Mesenchymal stem cell (in vitro differentiated cells and primary cell): ENCODE measurements at regions not wholly inside any gene's neighbourhood (a gene's known extent, or its start where the extent isn't known, plus 50 kb on each side); places are given as distances from the start of the nearest gene placed in this dataset.

Experiments used
- DNase-seq: peaks from one replicate; pipeline ENCODE4 v3.0.0-alpha.2; 2013
- H2AFZ ChIP-seq: one replicate; pipeline ENCODE4 v1.6.1; 2013; ENCODE audit warnings: low read depth, mild to moderate bottlenecking, control low read depth, inconsistent platforms, low read length, moderate library complexity
- H2AK5ac ChIP-seq: 2 replicates; pipeline ENCODE4 v1.6.1; 2013; ENCODE audit warnings: low read length, moderate library complexity, mild to moderate bottlenecking, inconsistent platforms; ENCODE audit not compliant: severe bottlenecking
- H2BK120ac ChIP-seq: one replicate; pipeline ENCODE4 v1.6.1; 2013; ENCODE audit warnings: low read depth, mild to moderate bottlenecking, inconsistent platforms, low read length, moderate library complexity
- H2BK12ac ChIP-seq, 2 experiments: one replicate each; pipeline ENCODE4 v1.6.1; 2013; ENCODE audit warnings: inconsistent platforms in 2 of 2, low read length in 2 of 2, mild to moderate bottlenecking in 2 of 2, moderate library complexity in 2 of 2, control low read depth in 1 of 2
- H2BK15ac ChIP-seq: one replicate; pipeline ENCODE4 v1.6.1; 2013; ENCODE audit warnings: mild to moderate bottlenecking, low read depth, inconsistent platforms; ENCODE audit not compliant: poor library complexity, severe bottlenecking
- H2BK5ac ChIP-seq: 2 replicates; pipeline ENCODE4 v1.6.1; 2013; ENCODE audit warnings: low read depth, mild to moderate bottlenecking, low read length, control low read depth, inconsistent platforms; ENCODE audit not compliant: poor library complexity, severe bottlenecking
- H3K14ac ChIP-seq, 2 experiments: one replicate each; pipeline ENCODE4 v1.6.1; 2013; ENCODE audit warnings: inconsistent platforms in 2 of 2, low read length in 2 of 2, control low read depth in 1 of 2, mild to moderate bottlenecking in 1 of 2, moderate library complexity in 1 of 2
- H3K18ac ChIP-seq, 2 experiments: one replicate each; pipeline ENCODE4 v1.6.1; 2013; ENCODE audit warnings: inconsistent platforms in 2 of 2, low read length in 2 of 2, control low read depth in 1 of 2, low read depth in 1 of 2, mild to moderate bottlenecking in 1 of 2
- H3K23ac ChIP-seq, 2 experiments: one replicate each; pipeline ENCODE4 v1.6.1; 2013; ENCODE audit warnings: inconsistent platforms in 2 of 2, low read length in 2 of 2, mild to moderate bottlenecking in 2 of 2, moderate library complexity in 2 of 2, control low read depth in 1 of 2
- H3K27ac ChIP-seq: 2 replicates; pipeline ENCODE4 v1.5.1; 2013; ENCODE audit warnings: mild to moderate bottlenecking, moderate library complexity, low read length, control low read depth, inconsistent platforms; ENCODE audit not compliant: poor library complexity, severe bottlenecking
- H3K27me3 ChIP-seq, 2 experiments: 2 replicates each; pipeline versions ENCODE4 v1.6.1 to v1.7.0; 2013; ENCODE audit warnings: low read length in 2 of 2, mild to moderate bottlenecking in 2 of 2, moderate library complexity in 2 of 2, control low read depth in 1 of 2, inconsistent platforms in 1 of 2; ENCODE audit not compliant: control insufficient read depth in 1 of 2, insufficient read depth in 1 of 2
- H3K36me3 ChIP-seq, 2 experiments: 2 replicates each; pipeline versions ENCODE4 v1.6.1 to v1.7.0; 2013; ENCODE audit warnings: low read length in 2 of 2, control low read depth in 1 of 2, inconsistent platforms in 1 of 2, low read depth in 1 of 2, mild to moderate bottlenecking in 1 of 2; ENCODE audit not compliant: insufficient read depth in 2 of 2, control insufficient read depth in 1 of 2
- H3K4ac ChIP-seq, 2 experiments: one replicate each; pipeline ENCODE4 v1.6.1; 2013; ENCODE audit warnings: inconsistent platforms in 2 of 2, low read length in 2 of 2, mild to moderate bottlenecking in 2 of 2, moderate library complexity in 2 of 2, control low read depth in 1 of 2, low read depth in 1 of 2
- H3K4me1 ChIP-seq: 2 replicates; pipeline ENCODE4 v1.6.1; 2013; ENCODE audit warnings: low read depth, low read length, control low read depth; ENCODE audit not compliant: control insufficient read depth, insufficient read depth
- H3K4me2 ChIP-seq: 2 replicates; pipeline ENCODE4 v1.6.1; 2013; ENCODE audit warnings: low read length, mild to moderate bottlenecking, inconsistent platforms; ENCODE audit not compliant: poor library complexity, severe bottlenecking
- H3K4me3 ChIP-seq, 2 experiments: 2 replicates each; pipeline versions ENCODE4 v1.5.1 to v1.7.0; 2013; ENCODE audit warnings: low read length in 2 of 2, mild to moderate bottlenecking in 2 of 2, control low read depth in 1 of 2, low read depth in 1 of 2; ENCODE audit not compliant: insufficient read depth in 1 of 2
- H3K79me1 ChIP-seq: replicated peaks from 2 replicates; pipeline ENCODE4 v1.6.1; 2013; ENCODE audit warnings: mild to moderate bottlenecking, control low read depth, low read length, inconsistent platforms; ENCODE audit not compliant: poor library complexity, severe bottlenecking
- H3K9ac ChIP-seq: 2 replicates; pipeline ENCODE4 v1.7.0; 2013; ENCODE audit warnings: mild to moderate bottlenecking, low read length, moderate library complexity
- H3K9me3 ChIP-seq: 2 replicates; pipeline ENCODE4 v1.7.0; 2013; ENCODE audit warnings: mild to moderate bottlenecking, low read length; ENCODE audit not compliant: control insufficient read depth
- H4K8ac ChIP-seq: one replicate; pipeline ENCODE4 v1.6.1; 2013; ENCODE audit warnings: inconsistent platforms, mild to moderate bottlenecking, low read length, moderate library complexity
- H4K91ac ChIP-seq: one replicate; pipeline ENCODE4 v1.6.1; 2013; ENCODE audit warnings: mild to moderate bottlenecking, low read length, inconsistent platforms
- WGBS: methylation state at CpG from one replicate; pipeline ENCODE4 v1.1.7; 2013; ENCODE audit warnings: mixed read lengths; 5-methylcytosine and 5-hydroxymethylcytosine counted together

GRCh38 chr2:12432985-12433625 is 283.6 kb upstream of the TRIB2 start:
- Histone ChIP-seq H3K9me3 (no peaks in the 10 kb centered on the region), H3K4me1 (peaks cover 11% of the 10 kb centered on the region), H3K14ac (no peak overlapping the region), H3K36me3 (no peaks in the 10 kb centered on the region), H3K27me3 (no peaks in the 10 kb centered on the region), H3K4me3 (no peak overlapping the region), H3K4ac (no peak overlapping the region), H4K8ac (no peak overlapping the region), H2BK5ac (no peak overlapping the region), H2BK15ac (no peak overlapping the region), H2AFZ (no peak overlapping the region), H3K27ac (no peak overlapping the region), H3K23ac (no peak overlapping the region), H3K4me2 (no peak overlapping the region), H2AK5ac (no peak overlapping the region), H3K18ac (no peak overlapping the region), H4K91ac (no peak overlapping the region), H2BK120ac (no peak overlapping the region), H3K9ac (no peak overlapping the region), H2BK12ac (no peak overlapping the region), H3K79me1 (no peaks in the 10 kb centered on the region)
- WGBS: no CpG with 5 or more reads among the region's 2 CpGs
- no peak for DNase-seq

- Histone ChIP-seq H3K4me3 (no peak overlapping the region), H3K79me1 (no peaks in the 10 kb centered on the region), H3K9ac (no peak overlapping the region), H3K4me2 (no peak overlapping the region), H3K36me3 (no peaks in the 10 kb centered on the region), H3K27me3 (no peaks in the 10 kb centered on the region), H2BK120ac (no peak overlapping the region), H3K14ac (no peak overlapping the region), H2AK5ac (peak overlapping the region; percentile 74), H4K8ac (no peak overlapping the region), H2AFZ (no peak overlapping the region), H3K23ac (no peak overlapping the region), H3K9me3 (no peaks in the 10 kb centered on the region), H3K4me1 (peaks cover 7% of the 10 kb centered on the region), H2BK12ac (no peak overlapping the region), H3K4ac (no peak overlapping the region), H2BK5ac (no peak overlapping the region), H3K18ac (peak overlapping the region in 1 of 2 experiments; percentile 81), H2BK15ac (no peak overlapping the region), H4K91ac (no peak overlapping the region), H3K27ac (peak overlapping the region; percentile 14)
- no peak for DNase-seq
- WGBS: 91% methylated on average over 2 of the region's 2 CpGs
These were observed 283.1 kb upstream of the TRIB2 start for GRCh38 chr2:12433626-12433990.

DNA sequence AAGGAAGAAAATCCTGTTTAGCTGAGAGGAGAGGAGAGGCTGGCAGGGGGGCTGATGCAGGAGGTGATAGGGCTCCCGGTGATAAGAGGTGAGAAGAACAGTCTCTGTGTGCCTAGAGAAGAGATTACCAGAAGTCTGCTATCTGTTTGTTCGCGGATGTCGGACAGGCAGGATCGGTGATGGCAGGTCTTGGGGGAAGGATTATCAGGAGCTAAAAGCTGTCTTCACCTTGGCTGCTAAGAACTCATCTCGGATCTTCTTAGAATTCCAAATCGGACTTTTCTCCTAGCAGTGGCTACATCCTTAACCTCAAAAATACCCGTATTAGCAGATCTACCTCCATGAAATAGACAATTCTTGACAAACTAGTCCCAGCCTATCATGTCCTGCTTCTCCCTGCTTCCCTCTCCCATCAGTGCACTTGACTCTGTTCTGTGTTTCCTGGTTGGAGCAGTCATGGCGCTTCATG is 282.1 kb upstream of the TRIB2 start:
- no peaks in the 10 kb centered on the region for H3K79me1 ChIP-seq
- no peak overlapping the region for H3K4me2 ChIP-seq
- peak overlapping the region in 1 of 2 experiments; percentile 30 for H3K4ac ChIP-seq
- peaks cover 7% of the 10 kb centered on the region for H3K4me1 ChIP-seq
- H3K23ac ChIP-seq: no peak overlapping the region
- H3K4me3 ChIP-seq: no peak overlapping the region
- no peak overlapping the region for H4K91ac ChIP-seq
- peak overlapping the region; percentile 10 for H3K27ac ChIP-seq
- H3K18ac ChIP-seq: peak overlapping the region; percentile 23 to 30
- H2BK12ac ChIP-seq: peak overlapping the region; percentile 63 to 75
- H2BK5ac ChIP-seq: no peak overlapping the region
- H3K9ac ChIP-seq: no peak overlapping the region
- no peak overlapping the region for H2BK15ac ChIP-seq
- no peaks in the 10 kb centered on the region for H3K9me3 ChIP-seq
- H2AK5ac ChIP-seq: peak overlapping the region; percentile 84
- peak overlapping the region; percentile 75 for H4K8ac ChIP-seq
- H3K36me3 ChIP-seq: no peaks in the 10 kb centered on the region
- peak overlapping the region in 1 of 2 experiments; percentile 59 for H3K14ac ChIP-seq
- H2BK120ac ChIP-seq: peak overlapping the region; percentile 29
- no peak overlapping the region for H2AFZ ChIP-seq
- DNase-seq: no peak
- 73% methylated on average over 9 of the region's 9 CpGs for WGBS
- H3K27me3 ChIP-seq: no peaks in the 10 kb centered on the region

DNA sequence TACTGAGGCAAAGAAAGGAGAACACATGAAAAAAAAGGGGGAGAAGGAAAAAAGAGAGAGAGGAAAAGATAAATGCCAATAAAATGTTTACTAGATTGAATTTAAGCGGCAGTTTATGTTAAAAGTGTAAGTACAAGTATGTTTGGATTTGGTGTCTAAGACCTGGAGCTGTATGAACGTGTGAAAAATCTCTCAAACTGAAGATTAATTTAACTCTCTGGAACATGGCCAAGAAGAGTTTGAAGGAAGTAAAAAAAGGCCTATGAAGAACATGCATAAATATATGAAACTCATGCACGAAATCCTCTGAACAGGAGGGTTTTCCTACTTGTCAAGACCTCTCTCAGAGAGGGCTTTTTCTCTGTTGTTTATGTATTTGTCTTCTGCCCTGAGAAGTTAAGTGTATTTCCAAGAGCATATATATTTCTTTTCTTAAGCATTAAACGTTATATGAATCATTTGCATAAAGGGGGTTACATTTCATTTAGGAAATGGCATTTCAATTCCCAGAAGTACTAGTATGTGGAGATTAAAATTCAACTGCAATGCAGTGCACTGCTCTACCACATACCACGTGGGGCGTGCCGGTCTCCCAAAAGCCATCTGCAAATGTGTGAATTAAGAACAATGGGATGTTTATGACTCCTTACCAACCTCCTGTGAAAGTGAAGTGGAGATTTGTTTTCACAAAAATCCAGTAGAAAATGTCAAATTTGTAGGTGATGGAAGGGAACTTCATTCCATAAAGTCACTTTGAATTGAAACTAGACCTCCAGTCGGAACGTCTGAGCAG is 281.1 kb upstream of the TRIB2 start:
- Histone ChIP-seq H3K18ac (peak overlapping the region in 1 of 2 experiments; percentile 43), H3K23ac (no peak overlapping the region), H2BK5ac (no peak overlapping the region), H3K14ac (no peak overlapping the region), H3K79me1 (no peaks in the 10 kb centered on the region), H2BK15ac (no peak overlapping the region), H3K27ac (no peak overlapping the region), H4K91ac (no peak overlapping the region), H2BK12ac (no peak overlapping the region), H3K4me1 (peaks cover 7% of the 10 kb centered on the region), H2AK5ac (no peak overlapping the region), H3K9ac (no peak overlapping the region), H3K9me3 (no peaks in the 10 kb centered on the region), H3K27me3 (no peaks in the 10 kb centered on the region), H4K8ac (no peak overlapping the region), H2AFZ (no peak overlapping the region), H3K36me3 (no peaks in the 10 kb centered on the region), H2BK120ac (peak overlapping the region; percentile 19), H3K4me2 (no peak overlapping the region), H3K4ac (no peak overlapping the region), H3K4me3 (no peak overlapping the region)
- WGBS: 85% methylated on average over 4 of the region's 9 CpGs
- DNase-seq: no peak
